ENCODE measurements at regions not wholly inside any gene's neighbourhood (a gene's known extent, or its start where the extent isn't known, plus 50 kb on each side); places are given as distances from the start of the nearest gene placed in this dataset.

- CTCF ChIA-PET, result no interaction called here
- Histone ChIP-seq H3K4me3 (ENCODE audit: low read depth, low read length, poor library complexity, severe bottlenecking) (no peak overlapping the region), H3K27me3 (replicated peaks; ENCODE audit: insufficient read depth, low read depth, low read length, poor library complexity) (peaks cover 10% of the 10 kb centered on the region), H3K4me1 (ENCODE audit: insufficient read depth, low read length, poor library complexity, severe bottlenecking) (no peaks in the 10 kb centered on the region), H3K9me3 (ENCODE audit: low read depth, low read length, poor library complexity, severe bottlenecking) (no peaks in the 10 kb centered on the region), H3K27ac (ENCODE audit: low read depth, low read length, poor library complexity, severe bottlenecking) (no peak overlapping the region), H3K36me3 (ENCODE audit: insufficient read depth, low read length, poor library complexity, severe bottlenecking) (no peaks in the 10 kb centered on the region)
- intact Hi-C loops (cut with micrococcal nuclease; ENCODE audit: unreplicated experiment), result no loop called here
- peak; percentile 34 for DNase-seq (ENCODE audit: low spot score)
- BruUV-seq (replicated peaks), result no TSS peak
- POLR2A ChIA-PET (ENCODE audit: low non-redundant PET), result no interaction called here
- TF ChIP-seq, protein P1, sequence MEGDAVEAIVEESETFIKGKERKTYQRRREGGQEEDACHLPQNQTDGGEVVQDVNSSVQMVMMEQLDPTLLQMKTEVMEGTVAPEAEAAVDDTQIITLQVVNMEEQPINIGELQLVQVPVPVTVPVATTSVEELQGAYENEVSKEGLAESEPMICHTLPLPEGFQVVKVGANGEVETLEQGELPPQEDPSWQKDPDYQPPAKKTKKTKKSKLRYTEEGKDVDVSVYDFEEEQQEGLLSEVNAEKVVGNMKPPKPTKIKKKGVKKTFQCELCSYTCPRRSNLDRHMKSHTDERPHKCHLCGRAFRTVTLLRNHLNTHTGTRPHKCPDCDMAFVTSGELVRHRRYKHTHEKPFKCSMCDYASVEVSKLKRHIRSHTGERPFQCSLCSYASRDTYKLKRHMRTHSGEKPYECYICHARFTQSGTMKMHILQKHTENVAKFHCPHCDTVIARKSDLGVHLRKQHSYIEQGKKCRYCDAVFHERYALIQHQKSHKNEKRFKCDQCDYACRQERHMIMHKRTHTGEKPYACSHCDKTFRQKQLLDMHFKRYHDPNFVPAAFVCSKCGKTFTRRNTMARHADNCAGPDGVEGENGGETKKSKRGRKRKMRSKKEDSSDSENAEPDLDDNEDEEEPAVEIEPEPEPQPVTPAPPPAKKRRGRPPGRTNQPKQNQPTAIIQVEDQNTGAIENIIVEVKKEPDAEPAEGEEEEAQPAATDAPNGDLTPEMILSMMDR (conservative IDR thresholded peaks at IDR 0.05; ENCODE audit: low read depth, low read length), result peak; percentile 52
- TF ChIP-seq EZH2 (IDR thresholded peaks at IDR 0.05; ENCODE audit: borderline replicate concordance, low read depth, low read length, poor library complexity, severe bottlenecking), result no peak
These were observed 124.8 kb upstream of the RAD23B start for GRCh38 chr9:107158321-107158720.

DNA sequence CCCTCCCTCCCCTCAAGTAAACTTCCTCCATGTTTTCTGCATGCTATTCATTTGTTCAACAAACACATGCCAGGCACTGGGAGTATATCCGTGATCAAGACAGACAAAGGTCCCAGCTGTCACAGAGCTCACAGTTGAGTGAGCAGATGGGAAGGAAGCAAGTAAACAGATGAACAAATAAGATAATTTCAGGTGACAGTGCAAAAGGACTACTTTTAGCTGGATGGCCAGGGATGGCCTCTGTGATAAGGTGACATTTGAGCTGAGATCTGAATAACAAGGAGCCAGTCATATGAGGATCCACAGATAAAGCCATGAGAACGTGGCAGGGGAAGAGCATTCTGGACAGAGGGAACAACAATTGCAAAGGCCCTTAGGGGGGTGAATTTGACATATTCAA lies 121.7 kb upstream of the RAD23B start:
- BruUV-seq (replicated peaks), result no TSS peak

GRCh38 chr9:107163370-107163769 lies 119.7 kb upstream of the RAD23B start:
- Histone ChIP-seq H3K36me3 (ENCODE audit: insufficient read depth, low read length, poor library complexity, severe bottlenecking) (no peaks in the 10 kb centered on the region), H3K4me1 (ENCODE audit: insufficient read depth, low read length, poor library complexity, severe bottlenecking) (no peaks in the 10 kb centered on the region), H3K27ac (ENCODE audit: low read depth, low read length, poor library complexity, severe bottlenecking) (no peak overlapping the region), H3K9me3 (ENCODE audit: low read depth, low read length, poor library complexity, severe bottlenecking) (no peaks in the 10 kb centered on the region), H3K4me3 (ENCODE audit: low read depth, low read length, poor library complexity, severe bottlenecking) (no peak overlapping the region), H3K27me3 (replicated peaks; ENCODE audit: insufficient read depth, low read depth, low read length, poor library complexity) (peaks cover 3% of the 10 kb centered on the region)
- no TSS peak for BruUV-seq (replicated peaks)
- ChIA-PET CTCF (no interaction called here), POLR2A (ENCODE audit: low non-redundant PET) (no interaction called here)
- intact Hi-C loops (cut with micrococcal nuclease; ENCODE audit: unreplicated experiment), result no loop called here
- DNase-seq (ENCODE audit: low spot score), result no peak
- TF ChIP-seq EZH2 (IDR thresholded peaks at IDR 0.05; ENCODE audit: borderline replicate concordance, low read depth, low read length, poor library complexity, severe bottlenecking), result no peak
- TF ChIP-seq, protein P1 (conservative IDR thresholded peaks at IDR 0.05; ENCODE audit: low read depth, low read length), result no peak

More for the DNA sequence above, 121.7 kb upstream of the RAD23B start:
- ChIA-PET POLR2A (ENCODE audit: low non-redundant PET) (no interaction called here), CTCF (no interaction called here)
- no peaks in the 10 kb centered on the region for H3K4me1 ChIP-seq (ENCODE audit: insufficient read depth, low read length, poor library complexity, severe bottlenecking)
- H3K36me3 ChIP-seq (ENCODE audit: insufficient read depth, low read length, poor library complexity, severe bottlenecking), result no peaks in the 10 kb centered on the region
- H3K27ac ChIP-seq (ENCODE audit: low read depth, low read length, poor library complexity, severe bottlenecking), result no peak overlapping the region
- no peaks in the 10 kb centered on the region for H3K9me3 ChIP-seq (ENCODE audit: low read depth, low read length, poor library complexity, severe bottlenecking)
- TF ChIP-seq, protein P1 (conservative IDR thresholded peaks at IDR 0.05; ENCODE audit: low read depth, low read length), result no peak
- no peak for TF ChIP-seq EZH2 (IDR thresholded peaks at IDR 0.05; ENCODE audit: borderline replicate concordance, low read depth, low read length, poor library complexity, severe bottlenecking)
- intact Hi-C loops (cut with micrococcal nuclease; ENCODE audit: unreplicated experiment), result no loop called here
- DNase-seq (ENCODE audit: low spot score), result no peak
- no peak overlapping the region for H3K4me3 ChIP-seq (ENCODE audit: low read depth, low read length, poor library complexity, severe bottlenecking)
- H3K27me3 ChIP-seq (replicated peaks; ENCODE audit: insufficient read depth, low read depth, low read length, poor library complexity), result peaks cover 10% of the 10 kb centered on the region
